ENCODE measurements at regions not wholly inside any gene's neighbourhood (a gene's known extent, or its start where the extent isn't known, plus 50 kb on each side); places are given as distances from the start of the nearest gene placed in this dataset.

GRCh38 chr18:1559563-1559962, 654.9 kb downstream of the ADCYAP1 start:
- DNase-seq (ENCODE audit: low read depth in 2 of 2) = no peak

- DNase-seq (ENCODE audit: low read depth in 2 of 2) = no peak
Observed at GRCh38 chr18:1564793-1565192, 660.1 kb downstream of the ADCYAP1 start.

DNA sequence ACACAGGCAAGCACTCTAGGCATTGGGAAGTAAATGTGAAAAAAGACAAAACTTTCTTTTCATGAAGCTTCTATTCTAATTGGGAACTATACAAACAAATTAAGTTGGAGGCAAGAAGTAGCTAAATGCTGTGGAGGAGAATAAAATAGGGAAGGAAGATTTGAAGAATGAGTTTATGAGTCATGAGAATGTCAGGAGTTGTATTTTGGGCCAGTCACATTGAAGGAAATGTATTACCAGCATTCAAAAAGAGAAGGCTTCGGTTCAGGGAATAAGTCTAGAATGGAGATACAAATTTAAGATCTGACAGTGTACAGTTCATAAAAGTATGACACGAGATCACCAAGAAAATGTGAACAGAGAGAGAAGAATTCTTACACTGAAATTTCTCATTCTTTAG, 666.5 kb downstream of the ADCYAP1 start:
- no peak for DNase-seq (ENCODE audit: low read depth in 2 of 2)

GRCh38 chr18:1573732-1574131, 669.1 kb downstream of the ADCYAP1 start:
- no peak for DNase-seq (ENCODE audit: low read depth in 2 of 2)

DNA sequence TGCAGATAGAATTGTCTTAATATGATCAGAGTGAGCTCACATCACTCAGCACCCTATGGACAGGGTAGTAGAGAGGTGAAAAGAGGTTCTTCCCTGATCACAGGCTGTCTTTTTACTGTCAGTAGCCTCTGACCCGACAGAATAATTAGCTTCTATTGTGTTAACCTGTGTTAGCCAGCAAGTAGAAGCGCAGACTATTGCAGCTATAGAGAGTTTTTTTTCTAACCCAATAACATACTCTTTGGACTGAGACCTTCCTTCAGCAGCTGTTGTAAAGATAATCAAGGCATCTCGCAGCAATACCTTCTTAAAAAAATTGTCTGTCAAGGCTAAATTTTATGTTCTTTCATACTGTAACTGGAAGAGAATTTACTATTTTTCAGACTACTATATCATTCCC, 670.4 kb downstream of the ADCYAP1 start:
- no peak for DNase-seq (ENCODE audit: low read depth in 2 of 2)

GRCh38 chr18:1578505-1578904, 673.8 kb downstream of the ADCYAP1 start:
- no peak for DNase-seq (ENCODE audit: low read depth in 2 of 2)

GRCh38 chr18:1581581-1581980, 676.9 kb downstream of the ADCYAP1 start:
- no peak for DNase-seq (ENCODE audit: low read depth in 2 of 2)

GRCh38 chr18:1585881-1586488, 681.3 kb downstream of the ADCYAP1 start:
- no peak for DNase-seq (ENCODE audit: low read depth in 2 of 2)

GRCh38 chr18:1593091-1593490, 688.4 kb downstream of the ADCYAP1 start:
- DNase-seq (ENCODE audit: low read depth in 2 of 2) = no peak

DNA sequence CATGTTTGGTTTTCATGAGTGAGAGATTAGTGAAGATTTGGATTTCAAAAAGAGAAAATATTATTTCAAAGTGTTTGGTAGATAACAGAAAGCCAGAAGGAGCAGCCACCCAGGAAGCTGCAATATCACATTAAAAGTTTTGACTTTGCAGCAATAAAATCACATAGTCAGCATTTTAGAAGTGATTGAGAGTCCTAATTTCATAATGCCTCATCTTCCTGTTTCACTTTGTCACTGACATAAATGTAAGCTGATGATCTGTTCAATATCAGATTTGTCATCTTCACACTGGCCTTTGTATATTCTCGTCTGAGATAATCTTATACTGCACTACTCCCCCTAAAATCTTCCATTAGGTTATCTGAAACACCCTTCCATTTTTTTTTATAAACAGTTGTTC, 690.5 kb downstream of the ADCYAP1 start:
- DNase-seq (ENCODE audit: low read depth in 2 of 2) = no peak

GRCh38 chr18:1599196-1599595, 694.5 kb downstream of the ADCYAP1 start:
- DNase-seq (ENCODE audit: low read depth in 2 of 2) = no peak

GRCh38 chr18:1604751-1605150, 700.1 kb downstream of the ADCYAP1 start:
- no peak for DNase-seq (ENCODE audit: low read depth in 2 of 2)

DNA sequence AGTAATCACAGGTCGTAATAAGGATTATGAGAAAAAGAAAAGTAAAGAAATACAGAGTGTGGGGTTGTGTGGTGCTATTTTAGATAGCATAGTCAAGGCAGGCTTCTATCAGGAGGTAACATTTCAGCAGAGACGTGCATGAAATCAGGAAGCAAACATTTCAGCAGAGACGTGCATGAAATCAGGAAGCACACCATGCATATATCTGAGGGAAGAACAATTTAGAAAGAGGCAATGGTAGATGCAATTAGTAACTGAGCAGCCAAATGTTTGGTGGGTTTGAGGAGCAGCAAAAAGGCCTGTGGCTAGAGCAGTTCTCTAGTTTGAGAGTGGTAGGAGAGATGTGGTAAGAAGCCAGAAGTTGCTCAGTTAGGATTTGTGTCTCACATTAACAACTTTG, 713.7 kb downstream of the ADCYAP1 start:
- no peak for DNase-seq (ENCODE audit: low read depth in 2 of 2)

- DNase-seq (ENCODE audit: low read depth in 2 of 2) = no peak
Observed at GRCh38 chr18:1619507-1619906, 714.8 kb downstream of the ADCYAP1 start.

DNA sequence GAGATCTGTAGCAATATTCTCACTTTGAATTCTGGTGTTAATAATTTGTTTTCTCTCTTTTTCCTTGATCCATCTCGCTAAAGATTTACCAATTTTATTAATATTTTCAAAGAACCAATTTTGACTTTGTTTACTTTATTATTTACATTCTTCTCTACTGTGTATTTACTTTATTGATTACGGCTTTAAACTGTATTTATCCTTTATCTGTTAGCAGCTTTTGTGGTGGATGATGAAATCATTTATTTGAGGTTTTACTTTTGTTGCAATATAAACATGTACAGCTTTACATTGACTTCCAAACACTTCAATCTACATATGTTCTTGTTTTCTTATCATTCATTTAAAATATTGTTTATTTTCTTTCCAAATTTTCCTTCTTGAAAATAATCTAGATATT, 719.9 kb downstream of the ADCYAP1 start:
- no peak for DNase-seq (ENCODE audit: low read depth in 2 of 2)

- DNase-seq (ENCODE audit: low read depth in 2 of 2) = no peak
Observed at GRCh38 chr18:1627494-1627893, 722.8 kb downstream of the ADCYAP1 start.

DNA sequence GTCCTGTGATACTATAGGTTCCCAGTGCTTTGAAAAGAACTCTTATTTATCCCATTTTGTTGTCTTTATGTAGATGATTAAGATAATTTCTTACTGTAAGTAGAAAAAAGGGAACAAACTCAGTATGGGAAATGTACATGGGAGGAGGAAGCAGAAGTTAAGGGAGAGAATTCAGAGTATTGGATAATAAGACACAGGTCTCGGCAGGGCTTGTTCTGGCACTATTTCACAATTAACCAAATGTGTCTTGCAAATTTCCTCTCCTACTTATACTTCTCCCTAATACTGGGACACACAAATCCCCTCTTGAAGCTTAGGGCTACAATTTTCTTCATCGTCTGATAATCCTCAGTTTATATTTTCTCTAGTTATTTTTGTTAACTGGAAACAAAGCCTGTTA, 744.0 kb downstream of the ADCYAP1 start:
- no peak for DNase-seq (ENCODE audit: low read depth in 2 of 2)

DNA sequence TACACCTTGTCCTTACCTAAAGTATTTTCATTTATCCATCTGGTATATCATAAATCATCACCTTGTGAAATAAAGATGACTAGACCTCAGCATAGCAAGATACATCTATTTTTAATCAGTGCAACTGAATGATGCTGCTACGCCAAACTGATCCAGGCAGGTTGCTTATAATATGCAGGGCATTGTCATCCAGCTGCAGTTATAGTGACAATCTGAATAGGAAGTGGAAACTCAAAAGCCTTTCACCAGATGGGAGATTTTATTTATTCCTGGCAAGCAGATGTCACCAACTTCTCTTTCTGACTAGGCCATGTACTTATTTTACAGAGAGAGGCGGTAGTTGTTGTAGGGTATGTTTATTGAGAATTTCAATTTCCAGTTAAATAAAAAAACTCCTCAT, 747.3 kb downstream of the ADCYAP1 start:
- DNase-seq (ENCODE audit: low read depth in 2 of 2) = no peak

- DNase-seq (ENCODE audit: low read depth in 2 of 2) = no peak
Observed at GRCh38 chr18:1653873-1654272, 749.2 kb downstream of the ADCYAP1 start.

DNA sequence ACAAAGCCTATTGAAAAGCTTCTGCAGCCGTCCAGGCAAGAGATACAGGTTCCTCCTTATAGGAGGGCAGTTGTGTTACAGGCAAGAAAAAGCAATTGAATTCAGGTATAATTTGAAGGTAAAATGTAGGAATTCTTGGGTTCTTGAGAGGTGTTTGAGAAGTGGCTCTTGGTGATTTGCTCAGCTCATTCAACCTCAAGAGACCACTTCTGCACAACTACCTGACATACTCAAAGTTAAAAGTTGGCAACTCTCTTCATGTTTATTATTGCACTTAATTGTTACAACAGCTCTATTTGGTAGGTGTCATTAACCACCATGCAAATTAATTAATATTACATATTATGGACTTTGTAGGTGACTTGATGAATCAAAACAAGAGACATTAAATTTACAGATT, 753.2 kb downstream of the ADCYAP1 start:
- DNase-seq (ENCODE audit: low read depth in 2 of 2) = no peak

GRCh38 chr18:1658908-1659566, 754.4 kb downstream of the ADCYAP1 start:
- DNase-seq (ENCODE audit: low read depth in 2 of 2) = no peak

- peak; percentile 6 to 14 for DNase-seq (ENCODE audit: low read depth in 2 of 2)
Observed at GRCh38 chr18:1663879-1664705, 759.4 kb downstream of the ADCYAP1 start.

GRCh38 chr18:1665079-1665478, 760.4 kb downstream of the ADCYAP1 start:
- DNase-seq (ENCODE audit: low read depth in 2 of 2) = no peak
